SK-N-DZ (cell line): ENCODE measurements at regions not wholly inside any gene's neighbourhood (a gene's known extent, or its start where the extent isn't known, plus 50 kb on each side); places are given as distances from the start of the nearest gene placed in this dataset.
A peak's percentile ranks its signal among the peaks of the same experiment; 100 is the strongest.
"Not testable (repeated sequence)": the region's sequence is repeated elsewhere in the genome, so short reads cannot be mapped to it uniquely, and the experiment has no call there.

Source experiments
- DNase-seq: peaks from one replicate; pipeline ENCODE4 v3.0.0-alpha.2; 2015; ENCODE audit warnings: low spot score

DNA sequence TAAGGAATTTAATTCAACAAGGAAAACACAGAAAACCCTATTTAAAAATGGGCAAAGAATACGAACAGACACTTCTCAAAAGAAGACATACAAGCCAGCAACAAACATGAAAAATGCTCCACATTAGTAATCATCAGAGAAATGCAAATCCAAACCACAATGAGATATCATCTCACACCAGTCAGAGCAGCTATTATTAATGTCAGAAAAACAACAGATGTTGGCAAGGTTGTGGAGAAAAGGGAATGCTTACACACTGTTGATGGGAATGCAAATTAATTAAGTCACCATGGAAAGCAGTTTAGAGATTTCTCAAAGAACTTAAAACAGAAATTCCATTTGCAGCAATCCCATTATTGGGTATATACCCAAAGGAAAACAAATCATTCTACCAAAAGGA lies 55.2 kb downstream of the GCC1 start:
- DNase-seq = no peak

DNA sequence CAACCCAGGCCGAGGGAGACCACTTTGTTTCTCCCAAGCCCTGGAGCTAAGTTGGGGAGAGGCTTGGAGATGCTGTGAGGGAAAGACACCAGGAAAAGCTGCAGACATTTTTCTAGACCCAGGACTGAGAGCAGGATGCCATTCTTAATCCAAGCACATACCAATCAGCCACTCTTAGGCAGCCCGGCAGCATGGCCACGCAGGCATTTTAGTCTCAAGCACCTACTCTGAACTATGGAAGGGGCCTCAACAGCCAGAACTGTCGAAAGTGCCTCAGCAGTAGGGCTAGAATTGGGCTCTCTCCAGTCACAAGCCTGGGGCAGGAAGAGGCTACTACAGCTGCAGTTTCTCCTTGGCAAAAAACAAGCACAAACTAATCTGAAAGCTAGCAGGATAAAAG lies 57.8 kb downstream of the GCC1 start:
- no peak for DNase-seq

- no peak for DNase-seq
Measured at GRCh38 chr7:127525866-127526480, 59.4 kb downstream of the GCC1 start.

- DNase-seq = no peak
Measured at GRCh38 chr7:127516320-127516719, 69.1 kb downstream of the GCC1 start.

- peak; percentile 62 for DNase-seq
Measured at GRCh38 chr7:127514499-127514898, 70.9 kb downstream of the GCC1 start.

DNA sequence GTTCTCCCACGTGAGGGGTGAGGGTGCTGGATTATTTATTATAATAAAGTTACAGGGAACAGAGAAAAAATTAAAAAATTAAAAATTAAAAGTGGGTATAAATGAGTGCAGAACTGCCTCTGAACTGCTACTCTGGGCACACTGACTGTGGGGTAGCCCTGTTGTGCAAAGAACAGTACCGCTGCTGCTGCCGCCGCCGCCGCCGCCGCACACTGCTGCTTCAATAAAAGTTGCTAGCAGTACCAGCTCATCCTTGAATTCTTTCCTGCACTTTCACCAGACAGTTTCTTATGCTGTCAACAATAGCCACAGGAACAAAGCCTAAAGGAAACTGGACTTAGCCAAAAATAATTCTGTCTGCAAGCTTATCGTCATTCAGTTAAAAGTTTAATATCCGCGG lies 72.1 kb downstream of the GCC1 start:
- DNase-seq = no peak

- DNase-seq = no peak
Measured at GRCh38 chr7:127512663-127513062, 72.7 kb downstream of the GCC1 start.

GRCh38 chr7:127504715-127505114 lies 80.7 kb downstream of the GCC1 start:
- DNase-seq = peak; percentile 25

GRCh38 chr7:127501817-127502216 lies 83.6 kb downstream of the GCC1 start:
- no peak for DNase-seq

GRCh38 chr7:127487381-127487780 lies 94.9 kb upstream of the ZNF800 start:
- no peak for DNase-seq

DNA sequence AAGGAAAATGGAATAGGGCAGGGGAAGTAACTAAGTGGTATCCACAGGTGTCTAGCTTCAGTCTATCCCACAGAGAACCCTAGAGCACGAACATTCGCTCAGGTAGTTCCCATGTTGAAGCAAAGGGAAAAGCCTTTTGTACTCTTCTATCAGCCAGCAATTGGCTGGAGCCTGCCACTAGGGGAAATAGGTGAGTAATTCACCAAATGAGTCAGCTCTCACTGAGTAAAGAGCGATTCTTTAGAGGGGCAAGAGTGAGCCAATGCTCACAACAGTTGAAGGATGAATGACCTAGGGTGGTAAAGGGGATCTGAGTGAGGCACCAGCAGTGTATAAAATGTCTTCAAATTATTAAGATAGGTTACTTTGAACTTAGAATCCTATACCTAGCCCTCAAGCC lies 94.1 kb upstream of the ZNF800 start:
- no peak for DNase-seq

DNA sequence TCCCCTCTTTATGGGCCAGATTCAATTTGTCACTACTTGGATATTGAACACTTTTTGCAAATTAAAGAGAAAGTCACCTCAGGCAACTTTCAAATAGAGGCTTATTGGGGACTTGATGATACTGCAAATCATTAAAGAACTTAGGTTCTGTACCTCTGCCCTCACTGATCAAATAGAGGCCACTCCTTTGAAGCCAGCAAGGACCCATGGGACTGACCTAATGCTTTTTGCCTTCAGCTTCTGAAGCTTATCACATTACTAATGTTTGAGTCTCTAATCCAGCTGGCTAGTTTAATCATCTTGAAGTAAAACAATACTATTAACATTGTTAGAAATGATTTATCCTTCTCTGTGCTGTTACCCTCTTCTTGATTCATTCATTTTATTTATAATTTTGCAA lies 93.0 kb upstream of the ZNF800 start:
- DNase-seq = peak; percentile 35

DNA sequence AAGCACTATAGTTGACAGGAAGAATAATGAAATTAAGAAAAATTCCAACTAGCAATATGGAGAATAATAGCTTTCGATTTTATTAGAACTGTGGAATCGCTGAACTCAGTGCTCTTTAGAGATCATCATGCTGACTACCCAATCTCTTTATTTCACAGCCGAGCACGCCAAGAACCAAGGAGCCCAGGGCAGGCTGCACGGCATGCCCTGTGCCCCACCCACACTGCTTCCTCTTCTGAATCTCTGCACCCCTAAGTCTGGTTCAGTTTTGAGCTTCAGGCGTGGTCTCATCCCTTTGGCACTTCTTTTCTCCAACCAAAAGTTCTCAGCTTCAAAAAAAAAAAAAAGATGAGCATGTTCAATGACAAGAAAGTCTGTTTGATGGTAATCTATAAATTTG lies 92.4 kb upstream of the ZNF800 start:
- DNase-seq = no peak

DNA sequence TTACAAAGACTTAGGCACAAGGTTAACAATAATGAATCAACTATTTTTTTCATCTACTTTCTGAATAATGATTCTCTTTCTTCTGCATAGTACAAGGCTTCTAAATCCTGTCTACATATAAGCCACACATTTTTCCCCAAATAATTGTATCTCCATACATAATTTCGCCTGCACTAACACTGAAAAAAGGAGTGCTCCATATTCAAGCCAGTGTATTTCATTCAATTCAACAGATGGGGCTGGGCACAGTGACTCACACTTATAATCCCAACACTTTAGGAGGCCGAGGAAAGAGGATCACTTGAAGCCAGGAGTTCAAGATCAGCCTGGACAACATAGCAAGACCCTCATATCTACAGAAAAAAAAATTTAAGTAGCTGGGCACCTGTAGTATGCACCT lies 86.0 kb upstream of the ZNF800 start:
- no peak for DNase-seq

GRCh38 chr7:127478024-127478355 lies 85.5 kb upstream of the ZNF800 start:
- no peak for DNase-seq

- DNase-seq = no peak
Measured at GRCh38 chr7:127477295-127478023, 85.0 kb upstream of the ZNF800 start.

- DNase-seq = no peak
Measured at GRCh38 chr7:127476618-127477017, 84.1 kb upstream of the ZNF800 start.

DNA sequence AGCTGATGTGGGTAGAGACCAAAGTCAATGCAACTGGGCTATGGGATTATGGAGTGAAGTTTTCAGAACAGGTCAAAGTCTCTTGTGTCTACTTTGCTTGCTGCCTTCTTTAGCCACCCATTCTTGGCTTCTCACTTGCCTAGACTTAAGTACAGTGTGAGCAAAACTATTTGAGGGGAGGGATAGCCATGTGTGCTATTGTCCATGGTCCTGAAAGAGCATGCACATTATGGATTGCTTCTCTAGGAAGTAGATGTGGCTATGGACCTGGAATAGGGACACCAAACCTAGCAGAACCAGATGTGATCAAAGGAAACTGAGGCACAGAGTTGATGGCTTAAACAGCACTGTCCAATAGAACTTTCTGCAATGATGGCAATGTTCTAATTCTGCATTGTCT lies 81.9 kb upstream of the ZNF800 start:
- DNase-seq = no peak

- DNase-seq = no peak
Measured at GRCh38 chr7:127473409-127473808, 80.9 kb upstream of the ZNF800 start.

DNA sequence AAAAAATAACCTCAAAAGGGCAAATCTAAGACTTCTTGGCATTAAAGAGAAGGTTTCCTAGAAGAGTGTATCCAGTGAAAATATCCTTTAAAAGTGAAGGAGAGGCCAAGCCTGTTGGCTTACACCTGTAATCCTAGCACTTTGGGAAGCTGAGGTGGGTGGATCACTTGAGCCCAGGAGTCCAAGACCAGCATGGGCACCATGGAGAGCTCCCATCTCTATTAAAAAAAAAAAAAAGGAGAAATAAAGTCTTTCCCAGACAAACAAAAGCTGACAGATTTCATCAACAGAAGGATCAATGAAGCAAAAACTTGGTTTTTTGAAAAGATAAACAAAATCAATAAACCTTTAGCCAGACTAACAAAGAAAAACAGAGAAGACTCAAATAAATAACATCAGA lies 67.6 kb upstream of the ZNF800 start:
- DNase-seq = no peak

- DNase-seq = not testable (repeated sequence)
Measured at GRCh38 chr7:127451258-127451657, 58.8 kb upstream of the ZNF800 start.

- DNase-seq = no peak
Measured at GRCh38 chr7:127448566-127448965, 56.1 kb upstream of the ZNF800 start.

GRCh38 chr7:127447326-127447945 lies 54.9 kb upstream of the ZNF800 start:
- DNase-seq = peak; percentile 66
